HG02870 (cell line): ENCODE measurements at regions not wholly inside any gene's neighbourhood (a gene's known extent, or its start where the extent isn't known, plus 50 kb on each side); places are given as distances from the start of the nearest gene placed in this dataset.
"Not testable (repeated sequence)": the region's sequence is repeated elsewhere in the genome, so short reads cannot be mapped to it uniquely, and the experiment has no call there.

Source experiments
- ATAC-seq: cut with Tn5 transposase; IDR thresholded peaks from one replicate; pipeline ENCODE4 v1.9.1; 2021; ENCODE audit warnings: mild to moderate bottlenecking, moderate library complexity; ENCODE audit not compliant: unreplicated experiment

DNA sequence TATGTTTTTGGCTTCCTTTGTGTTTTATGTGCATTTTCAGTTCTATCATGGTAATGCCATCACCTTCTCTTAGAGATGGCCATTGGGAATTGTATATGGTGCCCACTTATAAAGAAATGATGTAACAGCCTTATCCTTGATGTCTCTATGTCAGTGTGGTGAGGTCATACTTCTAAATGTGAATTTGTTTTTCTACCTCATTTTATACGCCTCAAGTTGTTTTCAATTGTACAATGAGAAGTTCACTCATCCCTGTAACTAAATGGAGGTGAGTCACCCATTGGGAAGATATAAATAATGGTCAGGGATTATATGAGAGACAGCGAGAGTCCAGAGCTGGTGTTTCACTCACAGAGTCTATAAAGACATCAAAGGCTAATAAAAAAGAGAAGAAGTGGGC, 402.4 kb downstream of the AGTPBP1 start:
- no peak for ATAC-seq

DNA sequence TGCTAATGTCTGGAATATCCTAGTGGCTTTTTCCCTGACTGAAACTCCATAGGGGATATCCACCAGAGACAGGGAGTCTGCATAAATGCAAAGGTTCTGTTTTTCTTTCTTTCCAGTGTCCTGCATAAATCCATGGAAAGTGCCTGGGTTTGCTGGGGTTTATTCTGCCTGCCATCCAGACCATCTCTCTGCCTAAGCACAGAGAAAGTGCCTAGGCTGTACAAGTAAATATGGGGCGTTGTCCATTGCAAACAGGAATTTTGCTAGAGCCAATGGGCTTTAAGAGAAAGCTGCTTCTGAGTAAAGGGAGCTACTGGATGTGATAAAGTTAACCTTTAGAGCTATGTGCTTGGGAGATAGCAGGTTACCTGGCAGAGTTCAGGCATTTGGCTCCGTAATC, 407.5 kb downstream of the AGTPBP1 start:
- ATAC-seq: no peak

DNA sequence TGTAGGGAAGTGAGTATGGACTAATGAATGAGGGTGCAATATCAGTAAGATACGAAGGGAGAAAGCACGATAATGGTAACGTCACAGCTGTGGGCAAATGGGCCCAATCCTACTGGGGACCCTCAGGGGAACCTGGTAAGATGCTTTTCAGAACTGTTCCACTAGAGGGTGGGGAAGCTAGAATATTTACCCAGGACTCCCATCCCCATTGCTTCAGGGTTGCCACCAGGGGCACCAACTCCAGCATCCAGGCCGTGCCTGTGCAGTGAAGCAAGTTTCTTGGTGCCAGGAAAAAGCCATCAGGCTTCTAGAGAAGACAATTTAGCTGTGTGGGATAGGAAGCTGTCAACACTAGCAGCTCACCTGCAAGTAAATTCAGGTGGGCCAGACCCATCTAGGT, 409.3 kb downstream of the AGTPBP1 start:
- no peak for ATAC-seq

DNA sequence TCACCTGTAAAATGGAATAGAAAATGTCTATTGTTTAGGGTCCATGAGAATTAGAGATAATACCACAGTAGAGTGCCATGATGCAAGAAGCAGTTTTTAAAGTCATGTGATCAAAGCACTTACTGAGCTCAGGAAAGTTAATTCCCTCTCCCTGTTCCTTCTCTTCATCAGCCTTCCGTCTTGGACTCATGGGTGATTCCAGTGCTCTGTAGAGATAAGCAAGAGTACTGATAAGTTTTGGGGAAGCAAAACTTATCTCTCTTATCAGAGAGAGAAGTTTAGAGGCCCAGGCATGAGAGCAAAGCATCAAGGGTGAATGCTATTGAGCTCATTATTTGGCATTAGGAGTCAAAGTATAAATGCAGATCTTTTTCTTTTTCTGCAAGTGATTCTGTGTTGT, 410.1 kb downstream of the AGTPBP1 start:
- no peak for ATAC-seq

DNA sequence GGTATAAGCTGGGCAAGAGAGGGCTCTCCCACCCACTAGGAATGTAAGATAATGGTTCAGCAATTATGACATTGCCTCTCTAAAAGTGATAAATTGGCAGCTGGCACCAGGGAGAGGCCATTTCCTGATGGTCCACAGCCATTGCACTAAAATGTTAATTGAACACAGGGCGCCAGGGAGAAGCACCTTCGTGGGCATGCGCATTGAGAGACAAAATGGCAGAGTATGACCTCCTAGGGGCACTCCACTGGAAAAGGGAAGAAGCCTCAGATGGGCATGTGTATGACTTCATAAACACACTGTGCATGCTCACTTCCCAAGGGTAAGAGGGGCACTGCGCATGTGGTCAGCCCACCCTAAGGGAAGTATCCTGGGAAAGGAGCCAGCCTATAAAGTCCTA, 419.2 kb downstream of the AGTPBP1 start:
- no peak for ATAC-seq

DNA sequence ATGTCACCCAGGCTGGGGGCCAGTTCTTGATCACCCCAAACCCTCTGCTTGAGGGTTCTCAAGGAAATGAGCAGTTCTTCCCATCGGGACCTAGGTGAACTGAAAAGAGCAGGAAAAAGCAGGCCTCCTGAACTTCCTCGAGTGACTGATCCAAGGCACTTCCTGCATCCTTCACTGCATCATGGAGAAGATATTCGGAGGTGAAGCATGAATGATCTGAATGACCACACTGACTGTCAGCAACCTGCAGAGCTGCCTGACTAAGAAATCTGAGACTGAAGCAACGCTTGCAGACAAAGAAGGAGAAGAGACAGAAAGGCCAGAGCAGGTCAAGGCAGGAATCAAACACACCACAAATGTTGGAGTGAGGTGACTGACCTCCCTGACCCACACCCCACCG, 420.2 kb downstream of the AGTPBP1 start:
- no peak for ATAC-seq

DNA sequence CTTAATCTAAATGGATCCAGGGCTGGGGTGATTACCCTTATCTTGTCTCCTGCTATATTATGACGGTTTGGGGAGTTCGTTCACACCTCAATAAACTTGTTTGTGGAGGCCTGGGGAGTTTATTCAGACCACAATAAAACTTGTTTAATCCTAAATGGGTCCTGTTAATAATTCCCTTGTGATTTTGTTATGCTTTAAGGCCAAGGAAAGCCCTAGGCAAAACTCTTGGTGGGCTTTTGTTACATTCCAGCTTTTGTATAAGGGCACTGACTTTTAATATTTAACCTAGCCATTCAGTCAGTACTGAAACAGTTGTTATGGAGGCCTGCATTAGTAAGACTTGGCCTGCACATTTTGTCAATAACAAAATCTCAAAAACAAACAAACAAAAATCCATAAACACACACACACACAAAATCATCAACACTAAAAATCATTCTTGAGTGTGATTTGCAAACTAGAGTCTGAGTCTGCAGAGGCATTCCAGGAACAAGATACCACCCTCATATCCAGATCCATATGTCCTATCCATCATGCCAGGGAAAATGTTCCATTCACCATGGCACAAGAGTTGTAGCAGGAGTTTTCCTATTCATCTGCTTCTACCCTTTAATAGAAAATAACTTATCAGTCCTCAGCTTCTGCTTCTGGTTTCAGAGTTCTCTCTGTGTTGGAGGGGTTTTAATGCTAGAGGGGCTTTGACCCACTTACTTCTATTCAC, 421.7 kb downstream of the AGTPBP1 start:
- no peak for ATAC-seq

DNA sequence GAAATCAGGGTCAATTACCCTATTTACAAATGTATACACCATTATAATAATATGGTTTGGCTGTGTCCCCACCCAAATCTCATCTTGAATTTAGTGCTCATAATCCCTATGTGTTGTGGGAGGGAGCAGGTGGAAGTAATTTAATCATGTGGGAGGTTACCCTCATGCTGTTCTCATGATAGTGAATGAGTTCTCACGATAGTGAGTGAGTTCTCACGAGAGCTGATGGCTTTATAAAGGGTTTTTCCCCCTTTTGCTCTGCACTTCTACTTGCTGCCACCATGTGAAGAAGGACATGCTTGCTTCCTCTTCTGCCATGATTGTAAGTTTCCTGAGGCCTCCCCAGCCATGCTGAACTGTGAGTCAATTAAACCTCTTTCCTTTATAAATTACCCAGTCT, 426.2 kb downstream of the AGTPBP1 start:
- ATAC-seq: not testable (repeated sequence)

DNA sequence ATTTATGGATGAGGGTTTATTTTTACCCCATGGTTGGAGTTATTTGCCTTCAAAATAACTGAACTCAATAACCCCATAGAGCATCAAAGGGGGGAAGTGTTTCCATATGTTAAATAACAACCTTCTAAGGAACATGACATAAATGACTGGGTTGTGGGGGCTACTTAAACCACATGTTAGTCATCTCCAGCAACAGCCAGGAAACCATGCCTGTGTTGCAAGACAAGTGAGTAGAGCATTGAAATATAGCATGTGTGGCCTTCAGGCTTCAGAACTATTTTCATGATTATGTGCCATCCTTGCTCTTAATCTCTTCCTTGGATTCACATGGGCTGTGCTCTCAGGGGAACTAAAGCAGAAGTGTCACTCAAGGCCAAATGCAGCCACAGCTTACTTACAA, 431.2 kb downstream of the AGTPBP1 start:
- ATAC-seq: no peak

DNA sequence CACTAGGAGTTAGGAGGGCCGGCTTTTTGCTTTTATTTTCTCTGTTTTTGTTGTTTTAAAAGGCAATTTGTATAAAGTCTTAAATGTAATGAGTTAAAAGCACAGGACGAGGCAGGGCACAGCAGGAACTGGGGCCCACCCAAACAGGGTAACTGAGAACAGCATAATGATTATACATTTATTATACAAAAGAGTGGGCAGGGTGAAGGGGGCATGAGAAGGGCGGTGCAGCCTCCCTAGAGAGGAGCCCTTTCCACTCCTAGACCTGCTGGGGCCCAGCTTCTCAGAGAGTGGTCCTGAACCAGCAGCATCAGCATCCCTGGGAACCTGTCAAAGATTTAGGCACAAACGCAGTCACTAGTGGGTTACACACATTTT, 438.0 kb downstream of the AGTPBP1 start:
- no peak for ATAC-seq

DNA sequence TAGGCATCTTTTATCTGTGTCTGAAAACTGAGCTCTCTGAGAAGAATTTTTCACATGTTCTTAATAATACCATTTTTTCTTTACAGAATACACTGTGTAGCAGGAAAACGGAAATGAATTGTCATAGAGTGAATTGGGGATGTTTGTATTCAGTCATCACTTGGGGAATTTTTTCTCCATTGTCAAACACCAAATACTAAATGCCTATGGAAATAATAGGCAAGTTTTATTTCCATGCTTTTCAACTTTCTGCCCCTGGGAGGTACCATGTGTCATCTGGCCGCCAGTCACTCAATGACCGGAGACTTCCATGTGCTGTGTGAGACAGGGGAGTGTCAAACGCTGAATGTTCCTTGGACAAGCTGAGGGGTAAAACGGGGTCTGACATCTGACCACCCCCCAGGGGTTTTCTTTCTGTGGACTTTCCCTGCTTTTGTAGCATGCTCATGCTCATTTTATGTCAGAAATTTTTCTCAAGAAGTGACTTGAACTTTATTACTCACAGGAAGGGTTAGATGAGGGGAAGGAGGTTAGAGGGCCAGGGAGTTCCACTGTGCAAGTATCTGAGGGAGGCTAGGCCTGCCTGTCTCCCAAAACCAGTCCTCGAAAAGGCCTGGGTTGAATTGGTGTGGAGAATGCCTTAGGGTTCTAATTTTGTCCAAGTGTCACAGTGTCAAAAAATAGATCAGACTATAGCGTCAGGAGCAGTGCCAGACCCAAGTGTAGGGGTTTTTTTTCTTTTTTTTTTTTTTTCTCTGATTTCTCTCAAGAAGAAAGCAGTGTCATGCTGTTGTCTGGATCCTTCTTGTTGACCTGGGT, 438.6 kb downstream of the AGTPBP1 start:
- ATAC-seq: no peak

DNA sequence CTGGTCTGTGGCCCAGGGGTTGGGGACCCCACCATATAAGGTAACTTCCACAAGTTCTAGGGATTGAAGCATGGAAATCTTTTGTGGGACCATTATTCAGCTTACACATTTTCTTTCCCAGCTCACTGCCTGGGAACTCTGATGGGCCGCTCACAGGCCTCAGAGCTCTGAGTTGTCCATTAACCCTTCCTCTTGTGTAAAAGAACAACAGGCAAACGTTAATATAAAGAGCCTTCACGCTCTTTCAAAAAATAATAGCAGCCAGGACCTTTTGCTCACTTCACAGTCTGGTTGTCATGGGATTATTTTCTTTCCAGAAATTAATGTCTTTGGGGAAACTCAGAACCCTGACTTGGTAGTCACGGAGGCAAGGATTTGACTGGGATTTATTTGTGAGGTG, 443.3 kb downstream of the AGTPBP1 start:
- no peak for ATAC-seq

DNA sequence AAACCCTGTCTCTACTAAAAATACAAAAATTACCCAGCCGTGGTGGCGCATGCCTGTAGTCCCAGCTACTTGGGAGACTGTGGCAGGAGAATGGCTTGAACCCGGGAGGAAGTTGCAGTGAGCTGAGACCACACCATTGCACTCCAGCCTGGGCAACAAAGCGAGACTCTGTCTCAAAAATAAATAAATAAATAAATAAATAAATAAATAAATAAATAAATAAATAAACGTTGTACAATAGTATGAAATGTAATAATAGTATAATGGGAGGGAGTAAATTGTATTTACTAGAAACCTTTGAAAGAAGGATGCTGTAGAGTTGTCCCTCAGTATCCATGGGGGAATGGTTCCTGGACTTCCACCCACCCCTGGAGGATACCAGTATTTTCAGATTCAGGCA, 446.5 kb downstream of the AGTPBP1 start:
- not testable (repeated sequence) for ATAC-seq

DNA sequence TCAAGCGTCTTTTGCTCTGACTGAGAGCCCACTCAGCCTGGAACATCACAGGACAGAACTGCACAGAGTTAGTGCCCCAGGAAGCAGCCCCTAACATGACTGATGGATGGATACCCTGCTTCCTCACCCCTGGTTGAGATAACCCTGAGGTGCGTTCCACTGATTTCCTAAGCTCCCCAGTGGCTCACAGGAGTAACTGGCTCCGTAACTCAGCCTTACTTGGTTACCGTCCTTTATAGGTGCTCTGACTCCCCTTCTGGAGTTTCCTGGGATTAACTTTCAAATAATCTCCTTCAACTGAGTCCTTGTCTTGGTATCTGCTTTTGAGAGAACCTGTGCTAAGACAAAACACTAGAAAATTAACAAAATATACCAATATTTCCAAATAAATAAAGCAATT, 449.5 kb downstream of the AGTPBP1 start:
- ATAC-seq: no peak

DNA sequence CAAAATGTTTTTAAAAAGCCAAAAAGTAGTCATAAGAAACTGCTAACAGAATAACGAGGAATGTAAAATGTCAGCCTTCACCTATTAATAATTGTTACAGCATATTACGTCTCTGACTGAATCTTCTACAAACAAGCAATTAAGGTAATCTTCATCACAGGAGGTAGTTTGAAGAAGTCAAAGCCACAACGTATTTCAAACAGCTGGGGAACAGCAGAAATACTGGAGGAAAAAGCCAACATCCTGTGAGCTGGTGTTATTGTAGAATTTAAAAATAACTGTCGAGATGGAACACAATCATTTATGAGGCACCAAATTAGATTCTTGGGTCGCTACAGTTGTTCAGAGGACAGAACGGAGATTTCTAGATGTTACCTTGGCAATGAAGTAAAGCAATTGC, 450.5 kb downstream of the AGTPBP1 start:
- ATAC-seq: no peak

DNA sequence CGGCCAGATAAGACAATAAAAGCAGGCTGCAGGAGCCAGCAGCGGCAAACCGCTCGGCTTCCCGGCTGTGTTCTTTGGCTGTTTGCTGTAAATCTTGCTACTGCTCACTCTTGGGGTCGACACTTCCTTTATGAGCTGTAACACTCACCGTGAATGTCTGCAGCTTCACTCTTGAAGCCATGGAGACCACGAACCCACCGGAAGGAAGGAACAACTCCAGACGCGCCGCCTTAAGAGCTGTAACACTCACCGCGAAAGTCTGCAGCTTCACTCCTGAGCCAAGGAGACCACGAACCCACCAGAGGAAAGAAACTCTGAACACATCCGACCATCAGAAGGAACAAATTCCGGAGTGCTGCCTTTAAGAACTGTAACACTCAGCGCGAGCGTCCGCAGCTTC, 451.7 kb downstream of the AGTPBP1 start:
- ATAC-seq: no peak

DNA sequence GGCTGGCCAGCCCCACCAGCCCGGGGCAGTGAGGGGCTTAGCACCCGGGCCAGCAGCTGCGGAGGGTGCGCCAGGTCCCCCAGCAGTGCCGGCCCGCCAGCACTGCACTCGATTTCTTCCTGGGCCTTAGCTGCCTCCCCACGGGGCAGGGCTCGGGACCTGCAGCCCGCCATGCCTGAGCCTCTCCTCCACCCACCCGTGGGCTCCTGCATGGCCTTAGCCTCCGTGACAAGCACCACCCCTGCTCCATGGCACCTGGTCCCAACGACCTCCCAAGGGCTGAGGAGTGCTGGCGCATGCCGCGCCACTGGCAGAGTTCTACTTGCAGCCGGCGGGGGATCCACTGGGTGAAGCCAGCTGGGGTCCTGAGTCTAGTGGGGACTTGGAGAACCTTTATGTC, 452.6 kb downstream of the AGTPBP1 start:
- ATAC-seq: no peak

DNA sequence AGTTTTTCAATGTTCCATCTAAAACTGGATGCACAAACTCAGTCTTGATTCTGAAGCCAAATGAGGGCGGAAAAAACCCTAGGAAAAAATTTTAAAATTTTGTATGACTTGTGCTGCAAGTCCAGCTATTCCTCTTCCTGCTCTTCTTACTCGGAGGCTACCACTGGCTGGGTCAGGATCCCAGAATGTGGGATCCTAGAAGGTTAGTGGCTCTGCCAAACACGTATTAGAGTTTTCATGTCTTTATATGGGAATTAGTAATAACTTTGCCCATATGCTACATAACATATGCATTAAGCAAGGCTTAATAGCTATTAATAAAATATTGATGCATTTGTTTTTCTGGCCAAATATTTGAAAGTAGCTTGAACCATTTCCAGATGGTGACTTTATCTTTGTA, 458.3 kb downstream of the AGTPBP1 start:
- ATAC-seq: no peak

DNA sequence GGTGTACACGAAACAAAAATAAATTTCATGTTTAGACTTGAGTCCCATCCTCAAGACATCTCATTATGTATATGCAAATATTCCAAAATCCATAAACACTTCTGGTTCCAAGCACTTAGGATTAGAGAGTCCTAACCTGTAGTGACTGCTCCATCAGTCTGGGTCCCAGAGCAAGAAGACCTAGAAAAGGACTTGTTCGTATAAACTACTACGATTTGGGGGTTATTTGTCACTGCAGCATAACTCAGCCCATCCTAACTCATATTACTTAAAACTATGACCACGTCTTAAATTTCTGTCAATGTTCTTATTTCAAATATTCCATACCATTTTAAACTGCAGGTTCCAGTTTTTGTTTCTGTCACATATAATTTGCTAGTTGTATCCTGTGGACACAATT, 463.0 kb downstream of the AGTPBP1 start:
- ATAC-seq: no peak

DNA sequence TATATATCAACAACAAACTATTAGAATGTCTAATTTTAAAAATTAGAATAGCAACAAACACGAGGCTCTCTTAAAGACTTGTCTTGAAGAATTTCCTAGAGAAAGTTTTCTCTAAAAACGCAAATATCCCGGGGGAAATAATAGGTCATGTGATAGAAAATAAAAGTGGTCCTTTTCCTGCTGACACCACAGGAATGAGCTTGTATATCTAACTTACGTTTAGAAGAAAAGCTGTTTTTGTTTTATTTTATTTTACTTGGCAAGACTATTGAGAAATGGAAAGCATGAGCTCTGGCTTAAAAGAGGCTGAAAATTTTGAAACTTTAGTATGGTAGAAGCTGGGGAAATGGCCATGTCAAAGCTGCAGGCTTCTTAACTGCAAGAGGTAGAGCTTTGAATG, 465.0 kb downstream of the AGTPBP1 start:
- no peak for ATAC-seq

DNA sequence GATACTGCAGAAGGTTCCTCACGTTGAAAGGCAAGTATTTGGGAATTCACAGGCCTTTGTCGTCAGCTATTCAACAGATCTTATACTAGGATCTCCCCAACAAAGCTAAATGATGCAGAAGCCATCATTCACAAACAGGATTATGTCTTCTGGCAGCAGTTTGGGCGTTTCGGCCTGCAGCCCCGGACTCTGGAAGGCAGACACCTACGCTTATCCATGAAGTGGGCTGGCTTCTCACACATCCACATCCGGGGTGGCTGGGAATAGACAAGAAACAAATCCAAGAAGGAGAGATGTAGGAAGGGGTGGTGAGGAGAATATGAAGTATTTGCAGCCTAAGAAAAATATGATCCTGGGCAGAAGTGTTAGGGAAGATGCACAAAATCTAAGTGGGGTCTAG, 471.9 kb downstream of the AGTPBP1 start:
- no peak for ATAC-seq

DNA sequence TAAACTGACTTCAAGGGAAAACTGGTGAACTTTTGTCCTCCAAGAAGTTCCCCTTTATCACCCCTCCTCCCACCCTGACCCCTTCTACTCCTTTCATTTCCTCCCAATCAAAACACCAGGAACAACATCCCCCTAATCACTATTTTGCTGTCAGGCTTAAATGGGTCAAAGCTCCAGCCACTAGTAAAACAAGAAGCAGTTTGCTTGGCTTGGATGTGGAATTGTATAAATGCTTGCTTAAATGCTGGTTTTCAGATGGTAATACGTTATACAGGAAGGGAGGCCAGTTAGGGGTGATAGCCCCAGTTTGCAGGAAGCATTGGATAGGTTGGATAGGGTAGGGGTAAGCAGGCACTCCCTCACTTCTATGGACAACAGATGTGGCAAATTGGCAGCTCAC, 473.6 kb downstream of the AGTPBP1 start:
- no peak for ATAC-seq

DNA sequence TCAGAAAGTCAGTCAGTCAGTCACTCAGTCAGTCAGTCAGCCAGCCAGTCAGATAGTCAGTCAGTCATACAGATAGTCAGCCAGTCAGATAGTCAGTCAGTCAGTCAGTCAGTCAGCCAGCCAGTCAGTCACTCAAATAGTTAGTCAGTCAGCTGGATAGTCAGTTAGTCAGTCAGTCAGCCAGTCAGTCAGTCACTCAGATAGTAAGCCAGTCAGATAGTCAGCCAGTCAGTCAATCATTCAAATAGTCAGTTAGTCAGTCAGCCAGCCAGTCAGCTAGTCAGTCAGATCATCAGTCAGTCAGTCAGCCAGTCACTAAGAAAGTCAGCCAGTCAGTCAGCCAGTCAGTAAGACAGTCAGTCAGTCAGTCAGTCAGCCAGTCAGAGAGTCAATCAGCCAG, 477.1 kb downstream of the AGTPBP1 start:
- no peak for ATAC-seq
